Limb (tissue), 2 donors: ENCODE measurements at regions not wholly inside any gene's neighbourhood (a gene's known extent, or its start where the extent isn't known, plus 50 kb on each side); places are given as distances from the start of the nearest gene placed in this dataset.
"Not testable (repeated sequence)": the region's sequence is repeated elsewhere in the genome, so short reads cannot be mapped to it uniquely, and the experiment has no call there.

ENCODE experiments used
- DNase-seq, 2 donors: peaks; one replicate each; pipeline ENCODE4 v3.0.0-alpha.2; 2016; ENCODE audit errors: extremely low spot score in 2 of 2

- no peak for DNase-seq
These were observed 188.3 kb downstream of the MIB1 start for GRCh38 chr18:21928925-21929324.

GRCh38 chr18:21930177-21930576 lies 189.6 kb downstream of the MIB1 start:
- DNase-seq: no peak

DNA sequence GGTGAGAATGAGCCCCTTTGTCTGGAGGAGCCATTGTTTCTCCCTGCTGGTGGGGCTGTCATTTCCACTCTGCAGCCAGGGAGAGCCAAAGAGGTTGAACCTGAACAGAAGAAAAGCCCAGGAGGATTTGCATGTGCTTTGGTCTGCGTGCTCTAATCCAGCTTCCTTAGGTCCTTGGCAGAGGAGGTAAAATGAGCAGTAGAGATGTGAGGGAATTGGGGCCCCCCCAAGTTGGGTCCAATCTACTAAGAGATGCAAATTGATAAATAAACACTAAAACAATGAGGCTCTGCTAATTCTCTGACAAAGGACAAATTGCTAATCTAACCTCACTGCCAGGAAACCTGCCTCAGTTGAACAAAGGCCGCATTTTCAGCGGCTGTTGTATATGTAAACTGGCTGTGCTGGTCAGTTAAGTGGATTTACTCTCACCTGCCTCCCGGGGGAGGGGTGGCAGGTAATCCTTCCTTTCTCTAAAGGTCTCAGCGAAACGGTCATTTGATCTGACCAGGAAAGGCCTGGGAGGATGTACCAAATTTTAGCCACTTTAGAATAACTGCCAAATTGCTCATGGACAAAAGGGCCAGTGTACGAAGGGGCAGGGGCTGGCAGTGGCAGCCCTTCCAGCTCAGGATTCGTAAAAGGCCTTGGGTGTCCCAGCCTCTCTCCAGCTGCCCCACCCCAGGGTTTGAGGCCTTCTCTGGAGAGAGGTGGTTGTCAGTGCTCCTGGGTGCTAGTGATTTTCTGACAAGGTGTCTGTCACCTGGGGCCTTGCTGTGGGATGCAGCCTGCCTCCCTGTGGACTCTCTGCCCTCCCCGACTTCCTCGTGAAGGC lies 193.6 kb downstream of the MIB1 start:
- no peak for DNase-seq

GRCh38 chr18:21934766-21935015 lies 194.1 kb downstream of the MIB1 start:
- DNase-seq: no peak

DNA sequence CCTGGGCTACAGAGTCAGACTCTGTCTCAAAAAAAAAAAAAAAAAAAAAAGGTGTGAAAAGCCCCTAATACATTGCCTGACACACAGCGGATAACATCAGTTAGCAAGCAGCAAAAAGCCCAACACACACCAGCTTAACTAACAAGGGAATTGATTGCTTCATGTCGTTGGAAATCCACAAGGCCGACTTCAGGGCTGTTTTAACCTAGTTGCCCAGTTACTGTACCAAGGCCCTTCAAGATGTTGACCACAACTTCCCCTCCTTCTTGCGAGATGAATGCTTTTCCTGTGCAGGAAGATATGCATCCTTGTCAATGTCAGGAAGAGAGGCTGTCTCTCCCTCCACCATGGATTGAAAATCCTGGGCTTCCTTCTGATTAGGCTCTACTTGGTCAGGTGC lies 202.9 kb downstream of the MIB1 start:
- DNase-seq: no peak

DNA sequence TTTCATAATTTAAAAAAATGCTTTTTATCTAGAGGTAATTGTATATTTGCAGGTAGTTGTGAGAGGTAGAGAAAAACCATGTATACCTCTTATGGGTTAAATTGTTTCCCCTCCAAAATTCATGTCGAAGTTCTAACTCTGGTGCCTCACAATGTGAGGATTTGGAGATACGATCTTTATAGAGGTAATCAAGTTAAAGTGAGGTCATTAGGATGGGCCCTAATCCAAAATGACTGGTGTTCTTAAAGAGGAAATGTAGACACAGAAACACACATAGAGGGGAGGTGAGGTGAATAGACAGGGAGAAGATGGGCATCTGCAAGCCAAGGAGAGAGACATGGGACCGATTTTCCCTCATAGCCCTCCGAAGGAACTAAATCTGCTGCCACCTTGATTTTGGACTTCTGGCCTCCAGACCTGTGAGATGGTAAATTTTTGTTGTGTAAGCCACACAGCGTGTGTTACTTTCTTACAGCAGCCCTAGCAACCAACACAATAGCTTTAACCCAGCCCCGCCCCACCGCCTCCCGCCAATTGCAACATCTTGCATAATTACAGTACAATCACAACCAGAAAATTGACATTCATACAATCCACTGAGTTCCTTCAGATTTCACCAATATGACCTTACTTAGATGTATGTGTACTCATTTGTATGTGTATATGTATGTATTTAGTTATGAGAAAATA lies 208.9 kb downstream of the MIB1 start:
- DNase-seq: no peak

- peak; percentile 56 to 77 for DNase-seq
These were observed 213.4 kb upstream of the GATA6 start for GRCh38 chr18:21955757-21956652.

GRCh38 chr18:21958263-21958662 lies 211.1 kb upstream of the GATA6 start:
- DNase-seq: no peak

DNA sequence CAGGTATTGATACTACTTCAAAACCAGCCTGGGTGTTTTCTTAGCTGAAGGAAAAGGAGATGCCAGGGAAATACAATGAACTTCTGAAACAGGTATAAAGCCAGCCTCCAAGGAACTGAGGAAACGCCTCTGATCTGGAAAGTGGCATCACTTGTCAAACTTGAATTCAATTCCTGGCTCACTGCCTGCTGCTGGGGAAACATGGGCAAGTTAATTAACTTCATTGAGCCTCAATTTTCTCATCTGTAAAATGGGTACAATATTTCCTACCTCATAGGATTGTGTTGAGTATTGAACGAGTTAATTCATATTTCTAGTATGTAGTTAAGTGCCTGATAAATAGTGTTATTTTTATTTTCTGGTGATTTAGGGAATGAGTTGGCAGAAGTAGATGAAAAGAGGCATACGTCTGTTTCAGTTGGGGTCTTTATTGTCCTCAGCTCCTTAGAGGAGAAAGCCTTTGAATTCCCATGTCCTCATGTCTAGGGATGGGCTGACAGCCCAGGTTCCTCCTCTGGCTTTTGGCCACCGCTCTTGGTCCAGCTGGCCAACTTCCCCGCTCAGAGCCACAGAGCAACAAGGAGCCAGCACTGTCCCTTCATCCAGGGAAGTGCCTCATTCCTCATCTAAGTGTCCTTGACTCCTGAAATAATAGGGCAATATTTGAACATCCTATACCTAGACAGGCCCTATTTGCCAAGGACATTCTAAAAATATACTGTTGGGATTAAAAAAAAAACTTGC lies 210.5 kb upstream of the GATA6 start:
- DNase-seq: no peak

DNA sequence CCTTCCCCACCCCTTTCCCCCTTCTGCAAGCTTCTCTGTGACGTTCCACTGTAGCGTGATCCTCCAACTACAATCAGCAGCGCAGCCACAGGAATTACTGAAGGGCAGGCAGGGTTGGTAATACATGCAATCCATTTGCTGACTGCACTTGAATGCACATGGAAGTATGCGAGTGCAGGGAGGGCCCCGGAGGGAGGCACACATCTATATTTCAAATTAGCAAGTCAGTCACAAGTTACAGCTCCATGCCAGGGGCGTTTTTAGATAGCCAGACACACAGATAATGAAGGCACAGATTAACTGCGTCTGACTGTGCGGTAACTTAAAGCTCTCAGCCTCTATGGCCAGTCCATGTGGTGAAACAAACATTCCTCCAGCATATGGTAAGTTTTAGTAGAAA lies 209.2 kb upstream of the GATA6 start:
- no peak for DNase-seq

GRCh38 chr18:21963336-21963735 lies 206.1 kb upstream of the GATA6 start:
- no peak for DNase-seq

DNA sequence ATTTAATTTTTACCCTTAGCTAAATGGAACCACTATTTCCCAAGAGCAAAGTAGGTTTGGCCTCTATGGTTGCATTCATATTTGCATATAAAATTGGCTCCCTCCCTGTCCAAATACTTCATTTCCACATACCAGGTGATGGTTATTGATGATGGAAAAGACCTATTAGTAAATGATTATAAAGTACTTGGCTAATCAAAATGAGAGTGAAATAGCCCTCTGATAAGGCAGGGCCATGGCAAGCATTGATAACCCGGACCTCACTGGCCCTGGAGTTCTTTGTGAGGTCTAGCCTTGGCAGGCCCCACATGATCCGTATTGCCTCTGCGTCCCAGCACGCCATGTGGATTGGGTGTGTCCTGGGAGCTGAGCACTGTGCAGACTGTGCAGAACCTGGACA lies 201.1 kb upstream of the GATA6 start:
- DNase-seq: no peak

DNA sequence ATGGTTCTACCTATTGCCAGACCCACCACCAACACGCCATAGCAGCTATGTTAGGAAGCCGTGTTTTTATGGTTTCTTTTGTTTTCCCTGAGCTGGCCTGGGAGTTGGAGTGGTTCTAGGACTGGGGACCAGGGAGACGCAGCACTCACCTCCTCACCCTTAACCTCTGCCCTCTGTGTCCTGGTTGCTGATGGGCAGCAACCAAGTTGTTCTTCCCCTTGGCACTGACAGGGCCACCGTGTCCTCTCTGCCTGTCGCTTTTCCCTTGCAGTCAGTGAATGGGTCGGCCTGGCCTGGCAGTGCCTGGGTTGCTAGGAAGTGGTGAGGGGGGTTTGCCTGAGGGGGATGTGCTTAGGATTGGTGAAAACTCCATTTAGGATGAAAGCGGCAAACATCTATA lies 197.1 kb upstream of the GATA6 start:
- no peak for DNase-seq

- not testable (repeated sequence) for DNase-seq
These were observed 193.4 kb upstream of the GATA6 start for GRCh38 chr18:21975954-21976353.

DNA sequence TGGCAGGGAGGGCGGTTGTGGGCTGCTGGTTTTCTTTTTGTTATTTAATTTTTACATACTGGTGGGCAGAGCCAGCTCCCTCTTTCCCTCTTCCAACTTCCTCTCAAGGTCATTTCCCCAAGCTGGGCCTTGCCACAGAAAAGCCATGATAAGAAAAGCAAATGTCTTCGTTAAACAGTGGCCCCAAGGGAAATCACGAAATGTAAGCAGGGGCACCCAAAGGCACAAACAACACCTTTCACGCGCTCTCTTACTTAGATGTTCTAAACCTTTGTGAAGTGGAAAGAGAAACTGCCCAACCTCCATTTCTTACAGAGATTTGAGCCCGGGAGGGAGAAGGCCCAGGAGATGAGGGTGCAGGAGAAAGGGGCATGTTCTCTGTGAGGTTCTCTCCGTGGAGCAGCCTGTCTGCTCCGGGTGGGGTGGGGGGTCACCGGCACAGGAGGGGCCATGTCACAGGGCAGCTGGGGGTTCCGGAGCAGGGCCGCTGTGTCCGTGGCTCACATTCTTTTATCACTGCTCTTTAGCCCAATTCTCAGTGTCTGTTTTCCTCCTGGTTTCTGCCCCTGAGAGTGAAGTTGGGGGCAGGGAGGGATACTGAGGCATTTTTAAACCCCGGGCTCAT lies 190.7 kb upstream of the GATA6 start:
- no peak for DNase-seq

GRCh38 chr18:21979171-21979560 lies 190.2 kb upstream of the GATA6 start:
- DNase-seq: no peak

GRCh38 chr18:21979759-21980158 lies 189.6 kb upstream of the GATA6 start:
- DNase-seq: no peak

DNA sequence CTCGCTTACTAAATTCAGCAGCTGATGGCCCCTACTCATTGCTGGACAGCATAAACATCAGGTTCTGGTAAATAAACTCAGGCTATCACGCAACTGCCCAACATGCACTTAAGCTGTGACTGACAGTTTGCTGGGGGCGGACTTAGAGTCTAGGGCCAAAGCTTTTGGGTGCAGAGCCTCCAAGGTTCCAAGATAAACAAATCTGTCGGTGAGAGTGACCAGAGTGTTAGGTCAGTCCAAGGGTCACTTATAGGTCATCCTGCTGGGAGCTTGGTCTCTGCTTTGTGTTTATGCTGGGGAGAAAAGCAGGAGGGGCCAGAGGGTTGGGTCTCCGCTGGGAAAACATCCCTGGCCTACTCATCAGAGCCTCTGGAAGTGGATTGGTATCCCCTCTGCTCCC lies 188.6 kb upstream of the GATA6 start:
- no peak for DNase-seq

GRCh38 chr18:21981489-21981888 lies 187.9 kb upstream of the GATA6 start:
- not testable (repeated sequence) for DNase-seq

DNA sequence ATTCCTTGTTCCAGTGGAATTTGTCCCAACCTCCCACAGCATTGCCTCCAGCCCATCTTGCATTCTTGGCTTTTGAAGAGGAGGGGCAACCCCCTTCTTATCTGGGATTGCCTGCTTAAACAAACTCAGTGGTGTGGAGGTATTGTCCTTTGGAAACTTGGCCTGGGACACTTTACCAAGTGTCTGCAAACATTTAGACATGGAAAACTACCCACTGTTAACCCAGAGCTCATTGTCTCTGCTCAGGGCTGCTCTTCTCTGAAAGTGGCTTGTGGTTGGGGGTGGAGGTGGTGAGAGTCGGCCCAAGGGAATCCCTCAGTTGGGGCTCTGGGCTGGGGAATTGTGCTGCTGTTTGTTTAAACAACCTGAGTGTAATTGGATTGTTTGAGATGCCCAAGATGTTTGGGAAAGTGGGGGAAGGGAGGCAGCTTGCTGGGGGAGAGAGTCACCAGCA lies 178.3 kb upstream of the GATA6 start:
- DNase-seq: no peak

DNA sequence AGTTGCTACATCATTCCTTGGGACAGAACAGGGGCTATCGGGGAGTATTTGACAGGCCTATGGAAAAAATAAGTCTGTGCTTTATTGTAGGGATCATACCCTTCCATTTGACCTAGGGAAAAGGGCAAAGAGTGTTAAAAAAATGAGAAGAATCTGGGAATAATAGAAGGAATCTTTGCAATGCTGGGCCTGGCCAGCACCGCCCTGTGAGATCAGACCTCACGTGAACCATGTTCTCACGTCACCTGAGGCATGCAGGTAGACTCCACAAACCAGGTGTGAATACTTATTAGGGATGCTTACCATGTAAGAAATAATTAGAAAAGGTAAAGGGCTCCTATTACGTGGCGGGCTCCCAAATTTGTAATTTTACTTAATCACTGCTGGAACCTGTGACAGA lies 177.5 kb upstream of the GATA6 start:
- no peak for DNase-seq
